NOMO-1 (cell line): ENCODE measurements at regions not wholly inside any gene's neighbourhood (a gene's known extent, or its start where the extent isn't known, plus 50 kb on each side); places are given as distances from the start of the nearest gene placed in this dataset.
A peak's percentile ranks its signal among the peaks of the same experiment; 100 is the strongest.
"Not testable (repeated sequence)": the region's sequence is repeated elsewhere in the genome, so short reads cannot be mapped to it uniquely, and the experiment has no call there.

Source experiments
- DNase-seq, 2 experiments: peaks; one replicate each; lab custom pipeline; 2025; ENCODE audit not compliant: unreplicated experiment in 2 of 2; lab: John Stamatoyannopoulos, UW

DNA sequence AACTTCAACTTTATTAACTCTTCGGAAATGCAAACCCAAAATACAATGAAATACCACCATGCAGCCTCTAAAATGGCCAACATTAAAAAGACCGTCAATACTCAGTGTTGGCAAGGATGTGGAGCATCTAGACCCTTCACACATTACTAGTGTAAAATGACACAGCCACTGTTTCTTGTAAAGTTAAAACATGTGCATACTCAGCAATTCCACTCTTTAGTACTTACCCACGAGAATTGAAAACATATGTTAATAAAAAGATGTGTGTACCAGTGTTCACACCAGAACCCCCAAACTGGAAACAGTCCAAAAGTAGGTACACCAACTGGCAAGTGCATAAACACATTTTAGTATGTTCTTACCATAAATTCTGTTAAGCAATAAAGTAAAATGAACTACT is 294.7 kb downstream of the PLK2 start:
- DNase-seq, result no peak

DNA sequence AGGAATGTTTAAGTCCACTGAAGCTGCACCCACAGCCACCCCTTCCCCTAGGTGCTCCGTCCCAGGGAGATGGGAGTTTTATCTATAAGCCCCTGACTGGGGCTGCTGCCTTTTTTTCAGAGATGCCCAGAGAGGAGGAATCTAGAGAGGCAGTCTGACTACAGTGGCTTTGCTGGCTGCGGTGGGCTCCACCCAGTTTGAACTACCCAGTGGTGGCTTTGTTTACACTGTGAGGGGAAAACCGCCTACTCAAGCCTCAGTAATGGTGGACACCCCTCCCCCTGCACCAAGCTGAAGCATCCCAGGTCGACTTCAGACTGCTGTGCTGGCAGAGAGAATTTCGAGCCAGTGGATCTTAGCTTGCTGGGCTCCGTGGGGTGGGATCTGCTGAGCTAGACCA is 298.0 kb downstream of the PLK2 start:
- not testable (repeated sequence) for DNase-seq

DNA sequence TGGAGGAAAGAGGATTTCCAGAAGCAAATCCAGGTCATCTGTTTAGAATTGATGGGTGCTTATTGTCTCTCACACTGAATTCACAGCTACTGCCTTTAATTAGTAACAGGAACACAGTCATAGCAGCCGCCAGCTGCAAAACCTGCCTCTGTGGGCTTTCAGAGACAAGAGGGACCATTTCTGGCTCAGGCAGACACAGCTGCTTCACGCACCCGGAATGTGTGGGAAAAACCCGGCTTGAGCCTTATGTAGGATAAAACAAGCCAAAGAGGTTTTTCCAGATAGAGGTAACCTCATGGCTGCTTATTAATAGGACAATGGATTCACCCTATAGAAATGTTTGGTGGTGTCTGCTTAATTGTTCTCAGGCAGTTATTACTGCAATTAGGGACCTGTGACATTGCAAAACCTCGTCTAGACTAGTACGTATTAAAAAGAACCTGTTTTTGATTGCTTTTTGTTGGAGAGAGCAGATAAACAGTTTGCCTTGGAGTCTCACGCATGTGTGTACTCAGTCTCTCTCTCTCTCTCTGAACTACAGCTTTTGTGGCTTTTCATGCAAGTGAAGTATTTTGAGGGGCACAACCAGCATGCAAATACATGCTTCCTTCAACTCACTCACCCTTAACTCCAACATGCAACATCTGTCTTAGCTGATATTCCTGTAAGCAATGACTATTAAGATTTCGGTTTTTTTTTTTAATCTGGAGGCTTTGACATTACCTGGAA is 302.7 kb downstream of the PLK2 start:
- no peak for DNase-seq

DNA sequence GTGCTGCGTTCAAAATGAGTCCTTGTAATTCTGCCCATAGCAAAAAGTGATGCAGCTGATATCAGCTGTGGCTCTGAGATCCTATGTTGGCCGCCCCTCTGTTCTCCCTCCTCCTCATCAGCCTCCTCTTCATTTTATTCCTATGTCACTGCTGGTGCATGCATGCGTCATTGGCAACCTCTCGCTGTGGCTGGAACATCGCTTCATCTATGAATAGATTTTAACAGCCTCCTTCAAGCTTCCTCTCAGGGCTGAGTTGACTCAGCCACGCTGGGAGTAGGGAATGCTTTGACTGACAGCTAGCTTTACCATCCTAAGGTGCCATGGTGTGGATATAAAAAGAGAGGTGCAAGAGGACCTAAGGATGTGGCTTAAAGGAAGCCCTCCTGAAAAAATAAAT is 303.5 kb downstream of the PLK2 start:
- no peak for DNase-seq

GRCh38 chr5:58153255-58153654 is 306.6 kb downstream of the PLK2 start:
- peak in 1 of 2 experiments; percentile 4 for DNase-seq

GRCh38 chr5:58151414-58151813 is 308.5 kb downstream of the PLK2 start:
- DNase-seq, result no peak

- DNase-seq, result no peak
Observed at GRCh38 chr5:58150926-58151325, 309.0 kb downstream of the PLK2 start.

DNA sequence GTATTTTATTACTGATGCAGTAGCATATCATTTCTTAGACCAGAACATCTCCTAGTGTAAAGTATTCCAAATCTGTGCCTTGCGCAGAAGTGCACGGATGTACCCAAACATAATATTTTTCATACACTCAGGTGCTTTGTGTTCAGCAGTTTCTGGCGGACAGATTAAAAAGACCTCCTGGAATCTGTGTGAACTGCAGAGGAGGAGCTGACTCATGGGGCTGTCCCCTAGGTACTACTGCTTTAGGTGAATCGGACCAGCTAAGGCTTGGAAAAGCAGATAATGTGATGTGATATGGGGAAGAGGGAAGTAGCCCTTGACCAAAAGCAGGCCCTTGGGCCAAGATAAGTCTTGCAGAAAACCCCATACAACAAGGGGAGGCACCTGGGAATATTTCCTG is 310.1 kb downstream of the PLK2 start:
- DNase-seq, result no peak

DNA sequence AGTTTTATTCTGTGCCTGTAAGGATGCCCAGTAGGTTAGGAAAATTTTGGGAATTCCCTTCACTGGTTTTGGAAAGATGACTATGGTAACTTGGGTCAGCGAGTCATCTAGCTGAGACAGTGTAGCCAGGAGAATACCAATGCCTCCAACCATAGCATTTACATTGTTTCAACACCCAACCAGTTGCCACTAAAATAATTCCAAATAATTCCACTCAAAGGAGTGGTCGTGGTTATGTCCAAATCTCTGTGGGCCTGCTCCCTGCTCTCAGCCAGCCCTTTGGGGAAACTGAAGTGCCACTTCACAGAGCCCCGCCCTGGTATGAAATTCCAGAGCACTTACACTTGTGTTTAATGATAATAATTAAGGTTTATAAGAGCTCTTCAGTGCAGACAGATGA is 310.5 kb downstream of the PLK2 start:
- no peak for DNase-seq

- DNase-seq, result no peak
Observed at GRCh38 chr5:58148254-58148775, 311.6 kb downstream of the PLK2 start.

- DNase-seq, result no peak
Observed at GRCh38 chr5:58145397-58145934, 314.4 kb downstream of the PLK2 start.

DNA sequence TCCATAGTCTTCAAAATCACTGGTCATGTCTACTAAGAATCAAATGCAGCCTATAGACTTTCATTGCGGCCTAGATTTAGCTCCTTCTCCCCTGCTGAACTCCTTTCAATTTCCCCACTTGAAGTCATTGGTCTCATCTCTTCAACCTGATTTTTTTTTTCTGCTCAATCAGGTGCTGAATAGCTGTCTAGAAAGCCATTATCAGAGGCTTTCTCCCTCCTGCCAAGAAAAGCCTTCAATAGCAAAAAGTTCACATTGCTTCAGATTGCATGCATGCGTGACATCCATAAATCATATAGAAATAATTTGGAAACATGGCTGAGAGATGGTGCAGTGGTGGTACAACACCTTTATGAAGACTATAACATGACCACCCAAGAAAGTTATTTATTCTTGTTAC is 316.2 kb downstream of the PLK2 start:
- no peak for DNase-seq

DNA sequence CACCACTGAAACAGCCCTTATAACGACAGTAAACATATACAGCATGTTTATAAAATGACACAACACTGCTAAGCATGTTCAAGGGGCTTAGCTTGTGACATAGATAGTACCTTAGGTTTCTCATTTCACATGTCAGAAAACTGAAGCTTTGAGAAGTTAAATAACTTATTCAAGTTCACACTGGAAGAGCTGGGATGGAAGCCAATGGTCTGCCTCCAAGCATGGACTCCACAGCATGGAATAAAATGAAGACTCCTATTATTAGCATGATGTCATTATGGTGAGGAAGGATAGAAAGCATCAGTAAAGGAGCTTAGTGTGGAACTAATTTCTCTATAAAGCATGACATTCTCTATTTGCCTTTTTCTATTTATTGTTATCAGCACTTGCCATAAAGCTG is 316.7 kb downstream of the PLK2 start:
- no peak for DNase-seq

GRCh38 chr5:58138791-58139190 is 321.1 kb downstream of the PLK2 start:
- DNase-seq, result no peak

DNA sequence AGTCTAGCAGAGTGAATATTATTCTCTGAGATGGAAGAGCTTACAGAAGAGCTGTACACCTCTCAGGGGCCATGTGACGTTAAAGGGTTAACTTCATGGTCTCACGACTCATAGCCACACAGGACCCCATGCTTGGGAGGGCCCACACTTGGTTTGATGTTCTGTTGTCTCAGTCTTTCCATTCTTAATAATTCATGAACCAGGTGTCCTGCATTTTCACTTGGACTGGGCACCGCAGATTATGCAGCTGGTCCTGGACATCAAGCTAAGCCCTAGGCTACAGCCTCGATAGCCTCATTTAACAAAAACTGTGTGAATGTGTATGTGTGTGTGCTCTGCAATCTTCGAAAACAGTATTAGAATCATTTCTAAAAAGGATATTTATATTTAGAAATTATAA is 323.5 kb downstream of the PLK2 start:
- DNase-seq, result no peak

DNA sequence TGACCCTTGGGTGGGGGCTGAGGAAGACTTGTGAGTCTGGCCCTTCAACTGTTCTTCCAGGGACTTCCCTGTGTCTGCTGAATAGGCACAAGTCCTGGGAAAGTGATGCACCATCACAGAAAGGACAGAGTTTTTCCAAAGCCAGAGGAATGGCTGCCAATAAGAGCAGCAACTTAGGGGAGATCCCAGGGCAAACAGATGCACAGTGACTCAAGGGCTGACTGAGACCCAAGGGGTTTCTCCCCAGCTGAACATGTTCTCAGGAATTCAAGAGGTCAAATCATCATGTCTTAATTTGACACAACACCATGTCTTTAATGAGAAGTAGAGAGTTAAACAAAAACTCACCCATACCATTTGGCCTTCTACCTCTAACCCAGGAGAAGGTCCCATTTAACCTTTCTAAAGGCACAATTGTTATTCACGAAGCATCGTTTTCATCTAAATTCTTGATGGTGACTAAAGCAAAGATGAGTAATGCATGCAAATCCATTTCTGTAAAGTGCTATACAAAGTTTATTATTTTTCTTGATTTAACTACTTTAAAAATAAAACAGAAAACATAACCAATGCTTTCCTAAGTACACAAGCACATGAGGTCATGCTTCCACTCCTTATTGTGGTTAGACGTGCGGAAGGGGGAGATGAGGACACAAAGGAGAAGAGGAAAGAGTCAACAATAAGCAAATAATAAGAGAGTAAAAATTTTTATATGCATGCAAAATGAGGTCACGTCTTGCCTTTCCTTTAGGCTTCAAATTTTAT is 324.1 kb downstream of the PLK2 start:
- DNase-seq, result no peak

DNA sequence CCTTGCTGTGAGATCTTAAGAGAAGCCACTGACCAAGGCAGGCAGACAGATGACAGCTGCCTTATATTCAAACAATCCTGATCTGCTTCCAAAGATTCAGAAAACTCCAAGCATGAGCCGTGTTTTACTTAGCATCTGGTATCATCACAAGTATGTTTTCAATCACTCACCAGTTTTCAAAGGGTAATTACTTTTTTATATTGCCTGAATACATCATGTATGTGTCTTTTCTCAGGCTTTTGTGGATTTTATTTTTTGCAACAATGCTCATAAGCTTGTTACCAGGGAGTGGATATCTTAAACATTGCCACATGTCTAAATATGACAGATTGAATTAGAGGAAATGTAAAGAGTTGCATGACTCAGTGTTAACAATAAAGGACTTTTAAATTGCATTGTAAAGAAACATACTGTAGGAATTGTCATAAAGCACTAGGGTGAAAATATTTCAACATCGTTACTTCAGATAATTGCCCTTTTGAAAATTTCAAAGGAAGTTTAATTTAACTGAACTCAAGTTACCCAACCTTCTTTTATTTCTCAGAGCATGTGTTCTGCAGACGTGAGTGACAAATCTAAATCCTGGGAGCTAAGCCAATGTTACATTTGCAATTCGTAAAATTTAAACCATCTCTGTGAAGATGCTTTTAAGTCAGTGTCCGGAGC is 326.1 kb downstream of the PLK2 start:
- peak in 1 of 2 experiments; percentile 20 for DNase-seq

- DNase-seq, result no peak
Observed at GRCh38 chr5:58133216-58133615, 326.7 kb downstream of the PLK2 start.

DNA sequence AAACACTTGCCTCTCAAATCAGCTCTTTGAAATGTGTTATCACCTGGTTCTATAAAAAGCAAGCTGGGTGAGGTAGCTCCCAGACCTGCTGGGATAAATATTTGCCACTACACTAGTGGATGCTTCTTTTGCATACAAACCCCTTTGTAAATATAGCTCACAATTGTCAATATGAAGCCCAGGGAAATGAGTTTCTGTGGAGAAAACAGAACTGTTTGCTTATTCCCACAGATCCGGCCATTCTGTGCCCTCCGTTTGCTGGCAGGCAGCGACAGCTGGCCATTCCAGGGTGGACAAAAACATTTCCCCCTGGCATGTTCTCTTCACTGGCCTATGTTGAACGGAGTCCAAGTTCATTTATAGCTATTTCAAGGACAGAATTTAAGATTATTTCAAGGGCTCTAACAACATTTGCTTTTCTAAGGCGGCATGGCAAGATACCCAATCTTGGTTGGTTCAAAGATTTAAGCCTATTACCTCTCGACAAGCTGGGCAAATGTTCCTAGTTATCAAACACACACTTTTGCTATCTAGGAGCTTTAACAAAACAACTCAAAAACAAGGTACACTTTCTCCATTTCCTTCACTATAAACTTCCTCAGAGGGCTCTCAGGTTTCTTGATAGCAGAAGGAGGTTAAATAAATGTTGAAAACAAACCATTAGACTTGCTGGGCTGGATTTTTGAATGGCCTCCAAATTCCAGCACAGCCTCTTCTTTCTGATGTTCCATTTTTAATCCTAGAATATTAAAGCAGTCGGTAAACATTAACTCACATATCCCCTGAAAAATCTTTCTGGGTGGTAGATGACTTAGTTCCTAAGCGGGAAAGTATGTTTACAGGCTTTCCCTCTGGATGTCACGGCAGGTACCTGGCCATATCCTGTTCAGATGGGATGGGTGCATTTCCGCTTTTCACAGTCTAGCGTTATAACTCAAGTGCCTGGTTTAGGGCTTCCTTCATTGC is 332.3 kb downstream of the PLK2 start:
- no peak for DNase-seq

- no peak for DNase-seq
Observed at GRCh38 chr5:58123501-58123900, 336.4 kb downstream of the PLK2 start.
